Effector CD4-positive, alpha-beta T cell (primary cell): ENCODE measurements at regions not wholly inside any gene's neighbourhood (a gene's known extent, or its start where the extent isn't known, plus 50 kb on each side); places are given as distances from the start of the nearest gene placed in this dataset.

Experiments used
- DNase-seq: peaks from one replicate; pipeline ENCODE4 v3.0.0-alpha.2; 2020

DNA sequence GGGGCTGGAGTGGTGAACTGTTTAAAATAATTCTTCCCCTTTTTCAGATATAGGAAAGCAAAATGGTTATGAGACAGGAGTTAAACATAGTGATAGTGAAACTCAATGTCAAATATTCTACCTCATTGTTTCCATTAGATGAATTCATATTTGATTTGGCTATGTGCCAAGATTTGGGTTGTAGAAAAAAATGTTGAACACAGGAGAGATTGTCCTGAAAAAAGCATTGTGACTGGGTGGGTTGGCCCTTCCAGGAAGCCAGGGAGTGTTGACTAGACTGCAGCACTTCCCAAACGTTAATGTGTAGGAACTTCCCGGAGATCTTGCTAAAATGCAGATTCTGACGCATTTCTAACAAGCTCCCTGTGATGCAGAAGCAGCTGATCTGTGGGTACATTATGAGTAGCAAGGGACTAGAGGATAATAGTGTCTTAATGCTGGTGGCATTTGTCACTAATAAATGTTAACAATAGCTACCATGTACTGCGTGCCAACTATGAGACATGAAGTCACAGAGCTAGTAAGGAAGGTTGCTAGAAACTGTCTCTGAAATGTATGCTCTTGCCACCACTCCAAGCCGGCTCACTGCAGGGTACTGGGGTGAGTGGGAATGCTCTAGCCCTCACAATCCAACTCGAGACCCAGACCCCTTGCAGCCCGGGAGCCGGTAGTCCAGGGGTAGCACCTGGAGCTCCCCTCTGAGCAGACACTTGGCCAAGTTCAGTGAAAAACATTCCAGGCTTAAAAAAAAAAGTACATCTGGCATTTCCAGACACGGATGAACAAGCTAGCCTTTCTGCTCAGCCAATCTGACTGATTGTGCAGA lies 120.6 kb downstream of the CD47 start:
- no peak for DNase-seq

DNA sequence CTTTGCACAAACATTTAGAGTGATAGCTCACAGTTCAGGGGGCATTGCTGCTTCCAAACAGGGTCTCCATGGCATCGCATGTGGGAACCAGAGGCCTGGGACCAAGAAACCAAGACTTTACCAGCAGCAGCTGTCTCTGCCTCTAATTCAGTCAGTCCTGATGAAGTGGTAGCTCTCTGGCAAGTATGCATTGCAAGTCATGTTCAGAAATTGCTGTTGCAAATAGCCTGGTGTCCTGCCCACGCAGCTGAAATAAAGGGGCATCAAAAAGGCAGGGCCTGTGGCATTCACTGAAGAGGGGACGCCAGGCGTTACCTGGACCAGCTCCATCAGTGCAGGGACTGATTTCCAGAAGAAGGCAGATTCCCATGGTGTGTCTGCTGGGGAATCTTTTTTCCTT lies 121.3 kb downstream of the CD47 start:
- no peak for DNase-seq

DNA sequence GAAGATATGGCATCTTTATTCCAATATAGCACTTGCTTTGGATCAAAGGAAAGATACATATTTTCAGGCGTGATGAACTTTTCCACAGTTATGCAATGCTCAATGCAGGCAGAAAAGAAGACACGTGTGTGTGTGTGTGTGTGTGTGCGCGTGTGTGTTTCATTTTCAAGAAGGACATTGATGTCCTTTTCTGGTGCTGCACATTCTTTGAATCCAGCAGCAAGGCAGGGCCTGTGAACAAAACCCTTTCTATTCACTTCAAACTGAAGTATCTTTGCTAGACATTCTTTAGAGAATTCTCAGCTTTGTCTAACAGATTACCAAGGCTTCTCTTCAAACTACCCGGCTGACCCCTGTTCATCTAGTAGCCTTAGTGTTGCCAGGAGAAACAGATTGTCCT lies 124.6 kb downstream of the CD47 start:
- no peak for DNase-seq

DNA sequence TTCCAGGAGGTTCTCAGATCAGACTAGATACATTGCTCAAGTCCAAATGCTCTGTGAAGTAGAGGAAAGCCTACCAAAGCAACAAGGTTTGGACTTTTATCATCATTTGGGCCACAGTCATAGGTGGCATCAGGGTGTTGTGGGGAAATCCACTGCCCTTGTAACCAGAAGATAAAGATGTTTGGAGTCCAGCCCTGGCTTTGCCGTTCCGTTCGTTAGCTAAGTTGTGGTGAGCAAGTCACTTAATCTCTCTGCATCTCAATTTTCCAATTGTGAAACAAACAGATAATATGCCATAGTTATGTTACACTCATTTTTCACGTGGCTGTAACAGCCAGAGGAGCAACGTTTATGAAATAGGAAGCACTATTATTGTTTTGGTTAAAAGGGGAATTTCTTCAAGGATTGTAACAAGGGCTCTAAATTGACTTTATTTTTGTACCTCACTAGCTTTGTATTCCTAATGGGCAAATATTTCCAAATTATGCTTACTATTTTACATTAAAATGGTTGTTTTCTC lies 125.6 kb downstream of the CD47 start:
- DNase-seq = no peak

DNA sequence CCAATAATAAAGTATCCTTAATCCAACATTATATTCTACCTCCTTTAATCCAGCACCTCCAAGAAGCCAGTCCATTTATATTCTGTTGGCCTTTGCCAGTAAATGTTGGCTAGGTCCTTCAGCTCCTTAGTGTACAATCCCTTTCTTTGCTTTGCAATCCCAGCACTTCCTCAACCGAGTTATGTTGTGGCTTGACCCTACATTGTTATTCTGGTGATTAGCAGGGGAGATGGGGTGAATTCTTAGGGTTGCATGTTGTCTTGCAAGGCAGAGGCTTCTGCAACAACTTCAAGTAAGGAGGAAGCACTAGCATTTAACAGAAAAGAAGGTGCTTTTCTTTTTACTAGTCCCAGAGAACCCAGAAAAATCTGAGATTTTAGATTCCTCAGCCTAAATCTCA lies 127.2 kb downstream of the CD47 start:
- DNase-seq = no peak

DNA sequence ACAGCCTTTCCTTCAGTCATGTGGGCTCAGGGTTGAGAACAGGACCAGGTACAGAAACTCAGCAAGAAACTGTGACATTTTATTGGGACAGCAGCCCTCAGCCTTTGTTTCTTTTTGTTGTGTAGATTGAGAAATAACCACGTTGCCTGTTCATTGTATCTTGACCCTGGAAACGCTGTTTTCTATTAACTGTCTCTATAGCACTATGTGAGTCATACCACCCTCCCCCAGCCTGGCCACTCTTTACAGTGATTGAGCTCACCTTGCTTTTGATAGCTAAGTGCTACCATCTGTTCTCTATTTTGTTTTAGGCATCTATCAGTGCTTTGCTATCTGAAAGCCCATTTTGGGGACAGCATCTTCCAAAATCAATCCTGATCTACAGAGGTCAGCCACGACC lies 127.9 kb downstream of the CD47 start:
- no peak for DNase-seq

DNA sequence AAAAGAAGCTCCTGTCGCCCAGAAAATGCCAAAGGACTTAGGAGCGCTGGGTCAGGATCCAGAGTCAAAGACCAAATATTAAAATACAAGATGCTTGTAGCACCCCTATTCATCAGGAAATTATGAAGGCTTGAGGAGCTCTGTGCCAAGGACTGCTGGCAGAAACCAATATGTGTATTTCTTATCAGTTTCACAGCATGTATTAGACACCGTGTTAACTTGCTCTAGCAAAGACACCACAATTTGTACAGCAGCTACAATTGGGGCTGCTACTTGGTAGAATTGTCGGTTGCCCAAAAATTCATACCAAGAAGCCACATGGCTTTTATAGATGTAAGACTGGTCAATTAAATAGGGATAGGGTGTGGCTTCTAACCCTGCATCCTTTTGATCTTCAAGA lies 128.8 kb downstream of the CD47 start:
- DNase-seq = no peak

DNA sequence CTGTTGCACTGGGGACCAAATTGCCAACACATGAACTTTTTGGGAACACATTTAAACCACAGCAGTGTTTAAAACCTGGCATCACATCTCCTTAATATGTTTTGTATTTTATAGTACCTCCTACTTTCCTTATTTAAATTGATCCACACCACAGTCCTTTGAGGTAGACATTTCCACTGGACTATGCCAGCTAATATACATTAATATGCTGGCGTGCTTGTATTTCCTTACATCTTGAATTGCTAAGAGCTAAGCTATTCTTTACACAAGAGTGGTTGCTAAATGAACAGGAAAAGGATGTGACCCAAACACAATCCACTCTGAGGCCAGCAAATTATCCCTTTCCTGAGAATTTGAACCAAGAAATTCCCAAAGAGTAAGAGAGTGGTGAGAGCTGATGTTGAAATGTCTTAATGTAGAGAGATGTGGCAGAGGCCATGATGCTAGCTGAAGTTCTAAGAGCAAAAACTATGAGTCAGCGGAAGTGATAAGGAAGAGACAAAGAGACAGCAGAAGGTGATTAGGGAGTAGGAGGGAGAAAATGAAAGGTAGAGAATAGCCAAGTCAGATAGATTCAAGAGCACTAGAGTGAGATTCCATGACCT lies 131.2 kb downstream of the CD47 start:
- DNase-seq = no peak

DNA sequence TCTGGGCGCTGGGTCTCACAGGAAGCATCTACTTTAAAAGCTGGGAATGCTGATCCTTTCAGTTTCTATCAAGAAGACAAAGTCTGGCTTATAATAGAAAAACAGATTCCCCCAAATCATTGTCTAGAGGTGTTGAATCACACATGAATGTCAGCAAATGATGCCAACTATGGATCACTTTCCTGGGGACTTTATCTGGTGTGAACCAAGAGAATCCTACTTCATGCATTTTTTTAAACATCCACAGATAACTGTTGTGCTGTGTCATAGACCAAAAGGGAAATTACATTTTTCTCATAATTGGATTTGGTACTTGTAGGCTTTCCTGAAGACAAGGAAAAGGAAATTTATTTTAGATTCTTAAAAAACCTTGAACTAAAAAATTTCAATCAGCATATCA lies 132.7 kb downstream of the CD47 start:
- no peak for DNase-seq

DNA sequence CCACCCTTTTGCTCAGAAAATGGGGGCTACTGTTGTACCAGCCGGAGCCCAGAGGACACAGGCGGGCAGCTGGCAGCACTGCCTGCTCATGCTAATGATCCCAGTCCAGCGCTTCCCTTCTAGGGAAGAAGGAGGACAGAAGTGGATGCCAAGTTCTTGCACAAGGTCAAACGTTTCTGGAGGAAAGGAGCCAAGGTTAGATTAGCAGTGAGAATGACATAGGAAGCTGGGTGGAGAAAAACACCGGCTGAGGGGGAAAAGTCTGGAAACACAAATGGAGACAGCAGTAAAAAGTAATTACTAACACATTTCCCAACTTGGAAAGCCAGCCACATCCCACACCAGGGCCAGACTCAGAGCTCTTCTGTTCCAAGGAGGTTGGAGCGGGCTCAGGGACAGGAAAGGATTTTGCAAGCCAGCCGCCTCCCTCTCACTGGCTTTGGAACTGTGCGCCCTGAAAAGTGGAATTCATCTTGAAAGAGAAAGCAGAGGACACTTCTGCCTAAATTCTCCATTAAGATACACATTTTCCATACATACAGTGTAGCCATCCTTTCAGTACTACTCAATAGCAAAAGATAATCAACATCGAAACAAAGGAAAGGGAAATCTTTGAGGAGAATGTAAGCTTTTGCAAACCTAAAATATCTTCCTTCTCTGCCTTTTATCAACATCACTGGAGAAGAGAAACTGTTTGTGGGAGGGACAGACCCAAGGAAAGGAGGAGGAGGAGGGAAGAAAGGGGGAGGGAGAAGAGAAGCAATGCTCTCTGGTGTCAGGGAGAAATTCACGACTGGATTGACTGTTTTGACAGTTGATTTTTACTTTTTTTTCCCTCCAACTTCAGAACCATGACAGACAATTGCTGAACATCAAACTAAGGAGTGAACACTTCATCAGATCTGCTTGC lies 133.6 kb downstream of the CD47 start:
- DNase-seq = no peak

DNA sequence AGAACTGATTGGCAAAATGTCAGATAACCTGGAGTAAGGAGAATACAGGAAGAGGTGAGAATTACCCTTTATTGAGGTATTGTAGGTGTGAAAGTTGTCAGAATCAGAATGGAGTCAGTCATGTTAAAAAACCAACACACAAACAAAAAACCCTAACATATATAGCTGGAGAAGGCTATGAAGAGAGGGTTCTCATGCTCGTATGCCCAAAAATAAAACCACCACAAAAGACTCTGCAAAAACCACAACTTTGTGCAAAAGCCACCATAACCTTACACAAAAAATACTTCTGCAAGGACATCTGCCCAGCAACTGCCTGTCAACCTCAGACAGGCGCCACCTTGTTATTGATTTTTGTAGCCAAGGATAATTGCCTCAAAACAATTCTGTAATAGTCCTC lies 136.0 kb downstream of the CD47 start:
- DNase-seq = no peak

DNA sequence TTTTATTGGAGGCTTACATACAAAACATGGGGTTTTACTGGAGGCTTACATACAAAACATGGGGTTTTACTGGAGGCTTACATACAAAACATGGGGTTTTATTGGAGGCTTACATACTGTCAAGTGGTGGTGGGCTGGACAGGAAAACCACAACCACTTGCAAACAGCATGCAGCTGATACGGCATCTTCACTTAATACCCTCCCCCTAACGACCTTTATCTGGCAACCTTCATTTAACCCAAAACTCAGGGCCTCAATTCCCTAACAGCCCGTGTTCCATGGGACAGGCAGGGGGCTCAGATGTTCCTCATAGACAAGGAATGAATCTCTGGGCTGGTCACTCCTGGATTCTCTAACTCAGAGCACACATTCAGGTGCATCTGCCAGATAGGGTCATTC lies 137.1 kb downstream of the CD47 start:
- no peak for DNase-seq

DNA sequence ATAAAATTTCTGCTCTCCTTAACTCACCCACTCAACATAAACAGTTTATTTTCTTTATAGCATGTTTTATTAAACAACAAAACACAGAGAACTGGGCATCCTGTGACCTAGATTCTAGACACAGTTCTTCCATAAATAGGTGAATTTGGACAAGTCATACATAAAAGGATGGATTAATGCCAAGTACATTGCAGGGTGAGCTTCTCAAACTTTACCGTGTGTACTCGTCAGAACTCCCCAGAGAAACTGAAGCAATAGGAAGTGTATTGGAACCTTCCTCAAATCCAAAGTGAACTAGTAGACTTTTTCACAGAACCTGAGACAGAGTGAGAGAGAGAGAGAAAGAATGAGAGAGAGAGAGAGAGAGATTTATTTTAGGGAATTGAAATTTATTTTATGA lies 139.7 kb downstream of the CD47 start:
- DNase-seq = no peak

DNA sequence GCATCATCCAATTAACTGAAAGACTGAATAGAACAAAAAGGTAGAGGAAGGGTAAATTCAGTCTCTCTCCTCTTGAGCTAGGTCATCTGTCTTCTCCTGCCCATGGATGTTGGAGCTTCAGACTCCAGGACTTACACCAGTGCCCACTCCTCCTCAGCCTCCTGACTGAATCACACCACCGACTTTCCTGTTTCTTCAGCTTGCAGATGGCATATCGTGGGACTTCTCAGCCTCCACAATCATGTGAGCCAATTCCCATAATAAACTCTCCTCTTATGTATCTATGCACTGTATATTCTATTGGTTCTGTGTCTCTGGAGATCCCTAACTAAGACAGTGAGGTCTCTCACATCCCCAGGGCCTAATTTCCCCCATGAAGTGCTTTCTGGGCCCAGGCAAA lies 140.4 kb downstream of the CD47 start:
- DNase-seq = no peak

DNA sequence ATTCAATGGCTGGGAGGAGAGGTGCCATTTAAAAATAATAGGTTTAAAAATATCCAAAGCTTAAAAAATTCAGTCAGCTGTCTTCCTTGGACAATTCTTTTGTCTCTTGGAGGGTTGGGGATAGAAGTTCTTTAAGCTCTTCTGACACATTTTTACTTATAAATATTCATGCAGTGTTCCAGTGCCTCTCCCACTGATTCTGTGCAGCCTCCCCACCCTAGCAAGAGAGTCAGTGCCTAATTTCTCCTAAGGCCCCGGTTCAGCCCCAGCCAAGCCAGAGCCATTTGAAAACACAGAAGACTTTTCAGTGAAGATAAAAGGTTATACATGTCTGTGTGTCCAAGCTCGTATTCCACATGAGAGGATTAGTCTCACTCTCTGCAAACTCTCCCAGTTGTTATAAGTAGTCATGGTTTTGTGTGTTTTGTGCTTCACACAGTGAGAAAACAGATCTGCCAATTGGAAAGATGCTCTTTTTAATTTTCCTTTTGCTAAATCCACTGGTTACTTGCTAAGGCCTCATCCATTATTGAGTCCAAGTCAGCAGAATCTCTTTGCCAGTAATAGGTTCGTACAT lies 141.3 kb downstream of the CD47 start:
- no peak for DNase-seq

DNA sequence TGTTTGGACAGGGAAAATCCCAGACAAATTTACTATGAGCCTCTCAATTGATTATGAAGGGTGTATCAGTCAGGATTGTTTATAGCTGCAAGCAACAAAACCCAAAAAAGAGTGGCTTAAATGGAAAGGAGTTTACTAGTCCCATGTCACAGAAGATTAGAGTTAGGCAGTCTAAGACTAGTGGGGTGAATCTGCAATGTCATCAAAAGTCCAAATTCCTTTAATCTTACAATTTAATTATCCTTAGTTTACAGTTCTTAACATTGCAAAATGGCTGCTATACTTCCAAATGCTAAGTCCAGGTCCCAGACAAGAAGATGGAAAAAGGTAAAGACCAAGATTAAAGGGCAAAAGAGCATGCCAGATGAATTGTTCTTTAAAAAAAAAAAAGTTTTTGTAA lies 143.6 kb downstream of the CD47 start:
- no peak for DNase-seq

DNA sequence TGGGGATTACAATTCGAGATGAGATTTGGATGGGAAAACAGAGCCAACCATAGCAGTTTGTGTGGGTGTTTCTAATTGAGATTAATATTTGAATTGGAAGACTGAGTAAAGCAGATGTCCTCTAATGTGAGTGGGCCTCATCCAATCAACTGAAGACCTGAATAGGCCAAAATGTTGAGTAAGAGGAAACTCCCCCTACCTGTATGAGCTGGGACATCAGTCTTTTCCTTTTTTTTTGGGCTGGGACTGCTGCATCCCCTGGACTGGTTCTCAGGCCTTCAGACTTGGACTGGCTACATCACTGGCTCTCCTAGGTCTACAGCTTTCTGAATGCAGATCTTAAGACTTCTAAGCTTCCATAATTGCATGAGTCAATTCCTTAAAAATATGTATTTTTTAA lies 144.1 kb downstream of the CD47 start:
- DNase-seq = no peak

DNA sequence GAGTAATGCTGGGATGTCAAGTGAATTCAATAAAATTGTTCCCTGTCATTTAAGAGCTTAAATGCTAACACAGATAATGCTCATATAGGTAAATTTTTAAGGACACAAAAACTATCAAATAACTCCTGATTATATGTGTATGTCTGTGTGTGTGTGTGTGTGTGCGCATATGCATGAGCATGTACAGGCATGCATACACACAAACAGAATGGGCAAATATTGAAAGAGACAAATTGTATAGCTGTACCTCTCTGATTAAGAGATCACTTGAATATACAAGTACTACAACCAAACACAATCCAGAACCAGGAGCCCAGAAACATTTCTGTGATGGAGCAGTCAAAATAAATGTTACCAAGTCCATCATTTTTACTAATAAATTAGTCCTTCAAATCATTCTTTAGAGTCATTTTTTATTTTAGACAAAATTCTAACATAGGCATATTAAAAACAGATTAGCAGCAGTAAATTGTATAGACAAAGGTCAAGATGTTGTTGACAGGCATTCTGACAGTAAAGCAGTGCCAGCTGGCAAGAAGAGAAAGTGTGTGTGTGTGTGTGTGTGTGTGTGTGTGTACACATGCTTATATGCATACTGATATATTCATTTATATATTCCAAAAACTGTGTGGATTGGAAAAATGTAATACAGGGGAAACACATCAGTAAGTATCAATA lies 145.3 kb downstream of the CD47 start:
- DNase-seq = no peak

DNA sequence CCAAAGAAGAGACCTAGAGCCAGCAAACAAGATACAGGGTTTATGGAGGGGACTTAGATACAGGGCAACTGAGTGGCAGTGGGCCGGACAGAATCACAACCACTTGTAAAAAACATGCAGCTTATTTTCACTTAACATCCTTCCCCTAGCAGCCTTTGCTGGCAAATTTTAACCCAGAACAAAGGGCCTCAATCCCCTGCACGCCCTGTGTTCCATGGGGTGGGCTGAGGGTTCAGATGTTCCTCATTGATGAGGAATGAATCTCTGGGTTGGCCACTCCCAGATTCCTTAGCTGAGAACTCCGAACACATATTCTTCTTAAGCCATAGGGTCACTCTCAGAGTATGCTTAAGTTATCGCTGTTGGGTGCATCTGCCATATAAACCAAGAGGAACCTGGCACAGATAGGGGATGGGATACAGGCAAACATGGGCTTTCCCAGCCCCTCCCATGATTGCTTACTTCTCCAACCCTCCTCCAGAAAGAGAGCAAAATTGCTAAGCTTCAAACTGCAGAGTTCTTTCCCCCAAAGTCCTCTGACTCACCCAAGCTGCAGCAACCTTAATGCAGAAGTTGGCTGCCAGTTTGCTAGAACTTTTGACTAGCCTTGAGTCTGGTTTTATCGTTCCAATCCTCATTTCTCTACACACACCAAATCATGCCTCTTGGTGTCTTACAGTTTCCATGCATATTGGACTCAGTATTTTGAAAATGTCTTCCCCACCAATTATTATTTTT lies 146.9 kb downstream of the CD47 start:
- DNase-seq = no peak

DNA sequence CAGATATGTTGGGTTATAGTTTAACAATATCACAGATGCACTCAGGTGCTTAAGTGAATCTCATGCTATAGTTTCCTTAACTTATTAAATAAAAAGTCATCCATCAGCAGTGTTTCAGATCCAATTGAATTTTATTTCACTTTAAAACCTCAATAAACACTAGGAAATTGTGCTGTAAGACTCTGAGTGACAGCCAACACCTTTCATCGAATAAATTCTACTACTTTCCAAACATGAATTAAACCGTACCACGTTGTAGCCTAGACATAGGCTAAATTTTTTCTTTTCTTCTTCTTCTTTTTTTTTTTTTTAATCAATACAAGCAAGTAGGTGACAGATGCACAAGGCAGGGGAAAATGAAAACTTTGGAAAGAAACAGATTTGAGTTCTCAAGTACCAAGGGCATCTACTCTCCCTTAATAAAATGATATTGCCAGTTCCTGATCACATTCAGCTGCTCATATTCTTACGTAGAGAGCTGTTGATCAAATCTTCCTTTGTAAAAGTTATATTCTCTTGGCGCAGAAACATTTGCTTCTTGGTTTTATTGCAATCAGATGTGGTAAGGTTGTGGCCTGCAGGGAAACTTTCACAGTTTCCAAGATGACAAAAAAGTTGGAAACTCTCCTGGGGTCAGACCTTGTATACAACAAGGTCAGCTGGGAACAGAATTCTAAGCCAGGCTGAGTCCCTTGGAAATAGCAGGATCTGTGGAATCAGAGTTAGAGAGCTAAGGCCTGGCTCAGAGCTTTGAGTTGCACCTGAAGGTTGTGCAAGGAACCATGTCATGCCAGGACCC lies 147.7 kb downstream of the CD47 start:
- no peak for DNase-seq

DNA sequence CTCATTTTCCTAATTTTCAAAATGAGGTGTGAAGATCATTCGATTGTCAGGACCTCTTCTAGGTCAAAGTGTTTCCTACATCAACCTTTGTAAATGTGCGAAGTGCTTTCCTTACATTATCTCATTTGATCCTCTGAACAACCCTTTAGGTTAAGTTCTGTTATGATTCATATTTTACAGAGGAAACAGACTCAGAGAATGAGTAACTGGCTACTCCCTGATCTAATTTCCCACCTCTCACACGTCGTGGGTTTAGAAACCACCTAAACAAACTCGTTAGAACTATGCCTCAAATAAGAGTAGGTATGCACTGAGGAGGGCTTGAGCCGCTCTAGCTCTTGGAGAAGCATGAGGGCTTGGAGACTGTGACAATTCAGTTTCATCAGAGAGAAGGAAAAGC lies 148.6 kb downstream of the CD47 start:
- DNase-seq = no peak
